HG03280 (cell line): ENCODE measurements at regions not wholly inside any gene's neighbourhood (a gene's known extent, or its start where the extent isn't known, plus 50 kb on each side); places are given as distances from the start of the nearest gene placed in this dataset.
"Not testable (repeated sequence)": the region's sequence is repeated elsewhere in the genome, so short reads cannot be mapped to it uniquely, and the experiment has no call there.

Experiments used
- ATAC-seq: cut with Tn5 transposase; IDR thresholded peaks from one replicate; pipeline ENCODE4 v1.9.1; 2021; ENCODE audit warnings: mild to moderate bottlenecking, moderate library complexity; ENCODE audit not compliant: unreplicated experiment

GRCh38 chr6:81145506-81145905, 607.0 kb downstream of the TENT5A start:
- no peak for ATAC-seq

- no peak for ATAC-seq
Observed at GRCh38 chr6:81144346-81144745, 608.1 kb downstream of the TENT5A start.

GRCh38 chr6:81138236-81138635, 614.2 kb downstream of the TENT5A start:
- ATAC-seq = no peak

DNA sequence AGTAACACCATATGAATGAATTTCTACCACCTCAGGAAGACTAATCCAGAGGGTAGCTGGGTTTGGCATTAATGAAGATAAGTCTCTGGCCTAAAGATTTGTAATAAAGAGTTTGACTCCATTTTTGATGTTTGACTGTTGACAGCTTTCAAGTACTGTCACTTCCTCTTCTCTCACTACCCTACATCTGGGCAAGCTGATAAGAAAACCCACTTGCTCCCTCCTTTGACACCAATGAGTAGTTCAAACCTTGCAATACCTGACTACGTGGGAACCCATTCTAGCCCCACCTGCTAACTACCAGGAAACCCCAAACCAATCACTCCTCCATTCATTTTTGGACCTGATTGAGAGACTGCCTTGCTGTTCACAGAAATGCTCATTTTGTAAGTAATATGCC, 621.5 kb downstream of the TENT5A start:
- no peak for ATAC-seq

DNA sequence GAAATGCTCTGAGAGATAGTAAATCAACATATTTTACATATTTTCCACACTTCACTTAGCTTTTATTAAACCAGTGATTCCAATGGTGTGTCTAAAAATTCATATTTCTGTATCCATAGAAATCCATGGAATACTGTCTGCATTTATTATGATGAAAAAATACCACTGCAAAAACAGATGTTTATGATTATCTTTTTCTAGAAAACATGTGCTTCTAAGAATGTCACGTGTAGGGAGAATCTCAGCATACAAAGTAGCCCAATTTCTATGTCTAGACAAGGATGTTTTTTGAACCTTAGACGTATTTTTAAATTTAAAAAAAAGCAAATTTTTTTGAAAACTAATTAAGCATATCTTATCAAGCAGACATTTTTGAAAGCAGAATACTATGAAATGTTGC, 622.4 kb downstream of the TENT5A start:
- ATAC-seq = no peak

- no peak for ATAC-seq
Observed at GRCh38 chr6:81128671-81129070, 623.8 kb downstream of the TENT5A start.

DNA sequence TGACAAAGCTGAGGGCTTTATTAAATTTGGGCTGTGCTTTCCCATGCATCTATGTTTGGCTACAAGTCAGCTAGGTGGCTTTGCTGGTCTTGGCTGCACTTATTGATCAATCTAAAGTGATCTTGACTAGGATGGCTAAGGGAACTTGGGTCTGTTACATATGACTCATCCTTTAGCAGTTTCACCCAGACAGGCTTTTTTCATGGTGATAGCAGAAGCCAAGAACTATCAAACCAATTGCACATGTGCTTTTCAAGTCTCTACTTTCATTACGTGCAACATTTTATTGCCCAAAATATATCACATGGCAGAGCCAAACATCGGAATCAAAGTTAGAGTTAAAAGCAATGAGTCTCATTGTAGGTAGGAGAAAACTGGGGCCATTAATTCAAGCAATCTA, 626.3 kb downstream of the TENT5A start:
- ATAC-seq = no peak

DNA sequence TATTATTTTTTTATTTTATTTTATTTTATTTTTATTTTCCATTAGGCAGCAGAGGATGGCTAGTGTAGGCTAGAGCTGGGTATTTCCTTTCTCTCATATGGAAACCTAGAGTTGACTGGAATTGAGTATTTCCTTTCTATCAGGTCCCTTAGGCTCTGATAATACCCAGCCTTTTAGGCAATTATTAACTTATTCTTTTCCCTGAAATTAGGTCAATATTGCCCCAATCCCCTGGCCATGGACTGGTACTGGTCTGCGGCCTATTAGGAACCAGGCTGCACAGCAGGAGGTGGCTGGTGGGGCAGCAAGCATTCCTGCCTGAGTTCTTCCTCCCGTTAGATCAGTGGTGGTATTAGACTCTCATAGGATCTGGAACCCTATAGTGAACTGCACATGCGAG, 632.2 kb downstream of the TENT5A start:
- ATAC-seq = no peak

GRCh38 chr6:81105998-81106397, 646.5 kb downstream of the TENT5A start:
- ATAC-seq = no peak

GRCh38 chr6:81098109-81098814, 654.2 kb downstream of the TENT5A start:
- no peak for ATAC-seq

- not testable (repeated sequence) for ATAC-seq
Observed at GRCh38 chr6:81096464-81096863, 656.0 kb downstream of the TENT5A start.

DNA sequence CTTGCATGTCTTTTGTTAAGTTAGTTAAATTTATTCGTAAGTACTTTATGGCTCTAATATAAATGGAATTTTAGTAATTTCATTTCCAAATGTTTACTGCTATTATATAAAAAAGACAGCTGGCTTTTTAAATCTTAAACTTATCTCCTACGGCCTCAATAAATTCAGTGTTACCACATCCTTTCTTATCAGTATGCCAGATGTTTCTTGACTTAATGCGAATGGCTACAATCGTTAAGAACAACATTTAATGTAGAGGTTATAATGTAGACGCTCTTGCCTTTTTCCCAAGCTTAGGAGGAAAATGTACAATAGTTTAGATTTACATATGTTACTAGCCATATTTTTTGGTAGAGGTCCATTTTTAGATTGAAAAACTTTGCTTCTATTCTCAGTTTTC, 659.4 kb downstream of the TENT5A start:
- no peak for ATAC-seq

DNA sequence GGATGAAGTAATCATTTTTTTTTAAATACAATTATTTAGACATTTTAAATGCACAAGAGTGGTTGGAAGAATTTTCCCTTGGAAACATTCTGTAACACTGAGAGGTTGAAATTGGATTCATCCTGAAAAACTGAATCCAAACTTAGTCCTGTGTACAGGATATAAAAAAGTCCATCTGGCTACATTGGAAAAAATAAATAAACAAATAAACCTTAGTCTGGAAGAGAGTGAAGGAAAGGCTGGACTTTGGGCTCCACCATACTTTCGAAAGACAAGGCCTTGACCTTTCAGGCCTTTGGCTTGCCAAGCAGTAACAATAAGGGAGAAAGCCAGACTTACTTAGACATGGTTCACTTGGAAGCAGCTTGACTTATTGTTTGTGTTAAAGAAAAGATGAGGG, 664.3 kb downstream of the TENT5A start:
- ATAC-seq = no peak

GRCh38 chr6:81086991-81087390, 665.5 kb downstream of the TENT5A start:
- ATAC-seq = no peak

DNA sequence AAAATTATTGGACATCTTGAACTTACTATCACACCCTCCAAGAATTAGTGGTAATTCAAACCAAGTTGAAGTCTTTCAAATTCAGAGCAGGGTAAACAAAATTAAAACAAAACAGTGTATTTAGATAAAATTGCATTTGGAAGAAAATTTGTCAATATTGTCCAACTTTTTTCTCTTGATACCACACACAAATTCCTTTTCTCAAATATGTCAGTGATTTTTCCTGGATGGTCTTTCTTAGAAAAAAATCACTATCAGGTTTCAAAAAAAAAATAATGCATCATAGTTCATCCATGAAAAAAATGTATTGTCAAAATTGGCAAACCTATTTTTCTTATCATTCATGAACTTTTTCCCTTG, 667.1 kb downstream of the TENT5A start:
- ATAC-seq = no peak

DNA sequence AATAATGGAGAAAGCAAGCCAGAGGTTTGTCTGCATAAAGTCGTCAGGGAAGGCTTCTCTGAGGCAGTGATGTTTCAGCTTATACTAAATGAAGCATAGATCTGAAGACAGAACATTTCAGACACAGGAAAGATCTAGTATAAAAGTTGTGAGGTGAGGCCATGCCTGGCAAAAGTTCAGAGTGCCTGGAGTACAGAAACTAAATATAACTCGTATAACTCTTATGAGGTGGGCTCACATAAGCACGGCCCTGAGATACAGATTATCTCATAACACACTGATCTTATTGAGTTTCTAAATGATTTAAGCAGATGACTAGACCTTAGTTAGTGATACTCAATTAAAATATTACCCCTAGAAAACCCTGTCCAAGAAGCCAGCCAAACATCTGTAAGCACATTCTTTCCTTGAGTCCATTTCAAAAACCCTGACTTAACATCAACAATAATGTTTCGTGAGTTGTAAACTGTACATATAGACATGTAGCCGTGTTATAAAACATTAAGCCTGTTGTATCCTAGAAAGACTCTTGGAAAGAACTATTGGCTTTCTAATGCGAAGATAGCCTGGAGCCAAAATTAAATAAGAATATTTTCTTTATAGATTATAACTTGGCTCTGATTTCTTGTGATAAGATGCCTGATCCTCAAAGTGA, 667.6 kb downstream of the TENT5A start:
- ATAC-seq = no peak

DNA sequence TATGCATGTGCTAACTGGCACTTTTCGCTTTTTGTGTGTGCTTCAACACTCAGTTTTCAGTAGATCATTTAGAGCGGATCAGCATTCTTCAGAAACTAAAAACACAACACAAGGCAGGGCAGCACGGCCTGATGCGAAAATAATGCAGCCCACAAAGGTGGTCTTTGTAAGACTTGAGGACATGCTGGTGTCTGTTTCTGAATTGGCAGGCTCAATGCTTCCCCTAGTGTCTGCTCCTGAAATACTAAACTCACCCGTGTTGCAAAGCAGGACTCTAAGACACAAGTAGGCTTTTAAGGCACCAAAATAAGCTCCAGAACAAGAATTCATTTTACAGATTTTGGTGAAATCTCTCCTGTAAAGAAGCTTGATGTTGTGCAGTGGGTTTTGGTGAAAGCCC, 676.5 kb downstream of the TENT5A start:
- no peak for ATAC-seq

- ATAC-seq = no peak
Observed at GRCh38 chr6:81073318-81073717, 679.2 kb downstream of the TENT5A start.

DNA sequence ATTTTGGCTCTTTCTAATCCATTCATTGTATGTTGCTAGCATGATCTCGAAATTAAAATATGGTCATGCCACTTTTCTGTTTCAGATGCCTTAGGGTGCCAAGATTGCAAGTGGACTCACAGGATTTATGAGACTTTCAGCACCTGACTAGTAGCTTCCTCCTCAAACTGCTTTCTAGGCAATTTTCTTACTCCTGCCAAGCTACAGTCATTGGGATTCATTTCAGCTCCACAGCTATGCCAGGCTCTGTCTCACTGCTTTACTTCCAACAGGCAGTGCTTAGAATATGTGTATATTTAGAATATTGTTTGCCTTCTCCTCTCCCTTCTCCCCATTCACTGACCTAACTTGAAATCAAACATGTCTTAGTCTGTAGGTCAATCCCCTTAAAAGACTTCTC, 681.4 kb downstream of the TENT5A start:
- no peak for ATAC-seq

- no peak for ATAC-seq
Observed at GRCh38 chr6:81067057-81067456, 685.4 kb downstream of the TENT5A start.

DNA sequence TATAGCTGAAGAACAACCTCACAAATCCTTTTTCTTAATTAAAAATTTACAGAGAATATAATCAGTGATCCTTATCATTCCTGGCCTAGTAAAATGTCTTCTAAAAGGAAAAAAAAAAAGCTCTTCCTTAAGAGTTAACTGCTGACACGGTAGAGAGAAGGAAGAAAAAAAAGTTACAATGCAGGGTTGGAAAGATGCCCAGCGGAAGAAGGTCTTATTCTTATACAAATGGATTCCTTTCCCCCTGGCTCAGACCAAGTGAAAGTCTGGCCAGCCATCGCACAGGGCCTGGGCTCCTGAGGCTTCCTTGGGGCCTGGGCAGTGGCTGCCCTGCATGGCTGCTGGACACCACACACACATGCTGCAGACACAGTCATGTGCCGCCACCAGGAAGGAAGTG, 688.6 kb downstream of the TENT5A start:
- ATAC-seq = no peak

- ATAC-seq = no peak
Observed at GRCh38 chr6:81054036-81054435, 698.4 kb downstream of the TENT5A start.

DNA sequence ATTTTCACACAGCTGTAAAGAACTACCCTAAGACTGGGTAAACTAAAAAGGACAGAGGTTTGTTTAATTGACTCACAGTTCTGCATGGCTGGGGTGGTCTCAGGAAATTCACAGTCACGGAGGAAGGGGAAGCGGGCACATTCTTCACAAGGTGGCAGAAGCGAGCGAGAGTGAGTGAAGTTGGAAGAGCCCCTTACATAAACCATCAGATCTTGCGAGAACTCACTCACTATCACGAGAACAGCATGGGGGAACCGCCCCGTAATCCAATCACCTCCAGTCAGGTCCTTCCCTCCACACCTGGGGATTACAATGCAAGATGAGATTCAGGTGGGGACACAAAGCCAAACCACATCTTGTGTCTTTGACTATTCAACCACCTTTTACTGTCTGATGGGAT, 700.5 kb downstream of the TENT5A start:
- no peak for ATAC-seq
